Breast epithelium (tissue), 4 donors: ENCODE measurements at regions not wholly inside any gene's neighbourhood (a gene's known extent, or its start where the extent isn't known, plus 50 kb on each side); places are given as distances from the start of the nearest gene placed in this dataset.

Source experiments
- DNase-seq, 2 donors: peaks; one replicate each; pipeline ENCODE4 v3.0.0-alpha.2; 2019; ENCODE audit warnings: low spot score in 2 of 2
- H3K27ac ChIP-seq, 2 donors: fragments of 200-600 bp; sonication (generic) in 1 of 2; one replicate each; pipeline ENCODE4 v1.5.1; 2016 to 2019; ENCODE audit warnings: mild to moderate bottlenecking in 1 of 2
- H3K27me3 ChIP-seq, 2 donors: fragments of 200-600 bp; sonication (generic) in 1 of 2; one replicate each; pipeline versions ENCODE4 v1.5.1 to v1.6.0; 2017 to 2019; ENCODE audit warnings: control low read depth in 1 of 2, mild to moderate bottlenecking in 1 of 2
- H3K36me3 ChIP-seq: fragments of 200-600 bp; one replicate; pipeline ENCODE4 v1.5.1; 2019
- H3K4me1 ChIP-seq, 2 donors: fragments of 200-600 bp; sonication (generic); one replicate each; pipeline ENCODE4 v1.5.1; 2016 to 2019; ENCODE audit warnings: control low read depth in 1 of 2
- H3K4me3 ChIP-seq, 3 donors: fragments of 200-600 bp; sonication (generic); 1 replicate in 2 of 3; 2 replicates in 1 of 3; pipeline ENCODE4 v1.5.1; 2016 to 2019; ENCODE audit warnings: mild to moderate bottlenecking in 3 of 3, moderate library complexity in 2 of 3
- H3K9me3 ChIP-seq, 2 donors: fragments of 200-600 bp; sonication (generic) in 1 of 2; one replicate each; pipeline ENCODE4 v1.5.1; 2016 to 2019; ENCODE audit warnings: control low read depth in 1 of 2
- CTCF ChIP-seq, 3 donors: fragments of 450-650 bp; IDR thresholded peaks; one replicate each; pipeline ENCODE4 v1.5.1; 2016 to 2017; ENCODE audit warnings: antibody characterized with exemption in 3 of 3, mild to moderate bottlenecking in 3 of 3, moderate library complexity in 3 of 3
- POLR2A ChIP-seq: fragments of 450-650 bp; IDR thresholded peaks from one replicate; pipeline ENCODE4 v1.6.1; 2016; ENCODE audit warnings: antibody characterized with exemption, mild to moderate bottlenecking, moderate library complexity
- POLR2AphosphoS5 ChIP-seq, 3 donors: sonication (generic); formaldehyde crosslinking; IDR thresholded peaks; one replicate each; pipeline ENCODE4 v1.6.1; 2017; ENCODE audit warnings: antibody characterized with exemption in 3 of 3
- intact Hi-C: fragments of 100-400 bp; cut with DNase I; formaldehyde crosslinking; loops from one replicate; pipeline ENCODE4 v1.15.1; 2023; ENCODE audit warnings: low total_unique reads

DNA sequence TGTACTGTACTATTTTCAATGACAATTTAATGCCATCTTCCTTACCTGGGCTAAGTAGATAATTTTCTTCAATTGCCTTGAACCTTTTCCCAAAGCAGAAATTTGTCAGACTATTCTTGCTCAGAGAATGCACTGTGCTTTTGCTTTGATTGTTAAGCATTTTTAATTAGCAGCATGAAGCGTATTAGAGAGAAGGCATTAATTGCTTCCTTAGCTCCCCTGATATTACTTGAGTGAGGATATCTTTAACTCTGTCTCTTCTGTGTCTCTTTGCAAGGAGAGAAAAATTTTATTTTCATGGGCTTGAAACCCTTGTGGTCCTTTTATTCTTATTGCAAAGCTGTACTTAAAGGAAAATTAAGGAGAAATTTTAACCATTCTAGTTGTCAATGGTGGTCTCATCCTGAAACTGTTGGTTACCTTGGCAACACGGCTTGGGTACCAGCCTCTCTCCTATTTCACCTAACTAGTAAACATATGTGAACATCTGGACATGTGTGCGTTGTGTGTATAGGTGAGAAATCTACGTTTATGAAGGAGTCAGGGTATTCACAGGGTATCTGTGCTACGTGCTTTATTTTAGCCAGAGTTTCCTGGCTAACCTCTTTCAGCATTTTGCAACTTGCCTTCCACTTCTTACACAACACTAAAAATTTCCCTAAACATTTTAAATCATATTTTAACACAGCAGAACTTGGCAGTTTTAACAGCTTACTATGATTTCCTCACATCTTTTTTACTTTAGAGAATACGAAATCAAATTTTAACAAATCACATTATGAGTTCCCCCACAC, 225.5 kb downstream of the KLF5 start:
- Histone ChIP-seq H3K36me3 (no peaks in the 10 kb centered on the region), H3K27me3 (no peaks in the 10 kb centered on the region), H3K4me1 (no peaks in the 10 kb centered on the region), H3K4me3 (no peak overlapping the region), H3K27ac (no peak overlapping the region), H3K9me3 (no peaks in the 10 kb centered on the region)
- TF ChIP-seq POLR2AphosphoS5 (IDR thresholded peaks at IDR 0.05), result no peak
- no peak for TF ChIP-seq POLR2A
- TF ChIP-seq CTCF (IDR thresholded peaks at IDR 0.05), result no peak
- DNase-seq, result no peak
- intact Hi-C loops, result no loop called here

DNA sequence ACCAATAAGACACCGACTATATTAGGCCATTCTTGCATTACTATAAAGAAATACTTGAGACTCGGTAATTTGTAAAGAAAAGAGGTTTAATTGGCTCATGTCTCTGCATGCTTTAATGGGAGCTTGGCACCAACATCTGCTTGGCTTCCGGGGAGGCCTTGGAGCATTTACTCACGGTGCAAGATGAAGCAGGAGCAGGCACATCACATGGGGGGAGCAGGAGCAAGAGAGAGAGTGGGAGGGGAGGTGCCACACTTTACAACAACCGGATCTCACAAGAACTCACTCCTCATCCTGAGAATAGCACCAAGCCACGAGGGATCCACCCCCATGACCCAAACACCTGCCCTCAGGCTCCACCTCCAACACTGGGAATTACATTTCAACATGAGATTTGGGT, 224.8 kb downstream of the KLF5 start:
- H3K27me3 ChIP-seq, result no peaks in the 10 kb centered on the region
- no peak overlapping the region for H3K4me3 ChIP-seq
- intact Hi-C loops, result no loop called here
- H3K27ac ChIP-seq, result no peak overlapping the region
- H3K9me3 ChIP-seq, result no peaks in the 10 kb centered on the region
- H3K4me1 ChIP-seq, result no peaks in the 10 kb centered on the region
- no peaks in the 10 kb centered on the region for H3K36me3 ChIP-seq
- TF ChIP-seq CTCF (IDR thresholded peaks at IDR 0.05) (no peak), POLR2A (no peak), POLR2AphosphoS5 (IDR thresholded peaks at IDR 0.05) (no peak)
- DNase-seq, result no peak

DNA sequence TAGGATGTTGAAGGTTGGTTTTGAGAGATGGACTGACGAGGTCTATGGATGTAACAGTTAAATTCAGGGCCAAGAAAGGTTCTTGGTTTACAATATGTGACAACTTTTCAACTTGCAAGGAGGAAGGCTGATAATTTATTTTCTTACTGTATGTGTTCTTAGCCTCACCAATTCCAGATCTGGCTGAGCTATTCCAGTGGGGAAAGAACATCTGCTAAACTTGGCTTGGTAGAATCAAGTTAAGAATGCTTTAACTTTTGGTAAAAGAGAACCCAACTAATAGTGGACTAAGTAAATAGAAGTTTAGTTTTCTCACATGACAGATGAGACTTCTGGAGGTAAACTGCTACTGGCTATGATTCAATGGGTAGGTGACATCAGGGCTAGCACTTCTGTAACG, 222.9 kb downstream of the KLF5 start:
- no peaks in the 10 kb centered on the region for H3K9me3 ChIP-seq
- no peaks in the 10 kb centered on the region for H3K36me3 ChIP-seq
- H3K4me3 ChIP-seq, result no peak overlapping the region
- TF ChIP-seq CTCF (IDR thresholded peaks at IDR 0.05), result no peak
- TF ChIP-seq POLR2AphosphoS5 (IDR thresholded peaks at IDR 0.05), result no peak
- no peak for TF ChIP-seq POLR2A
- intact Hi-C loops, result no loop called here
- H3K27ac ChIP-seq, result no peak overlapping the region
- H3K27me3 ChIP-seq, result no peaks in the 10 kb centered on the region
- DNase-seq, result no peak
- H3K4me1 ChIP-seq, result no peaks in the 10 kb centered on the region

DNA sequence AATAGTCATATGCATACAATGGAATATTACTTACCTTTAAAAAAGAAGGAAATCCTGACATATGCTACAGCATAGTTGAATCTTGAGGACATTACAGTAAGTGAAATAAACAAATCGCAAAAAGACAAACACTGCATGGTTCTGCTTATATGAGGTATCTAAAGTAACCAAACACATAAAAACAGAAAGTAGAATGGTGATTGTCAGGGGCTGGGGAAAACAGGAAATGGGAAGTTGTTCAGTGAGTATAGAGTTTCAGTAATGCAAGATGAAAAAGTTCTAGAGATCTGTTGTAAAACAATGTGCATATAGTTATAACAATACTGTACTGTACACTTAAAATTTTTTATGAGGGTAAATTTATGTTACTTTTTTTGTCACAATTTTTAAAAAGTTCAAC, 219.4 kb downstream of the KLF5 start:
- H3K4me3 ChIP-seq, result no peak overlapping the region
- intact Hi-C loops, result no loop called here
- H3K27me3 ChIP-seq, result no peaks in the 10 kb centered on the region
- no peaks in the 10 kb centered on the region for H3K9me3 ChIP-seq
- H3K4me1 ChIP-seq, result no peaks in the 10 kb centered on the region
- no peak for DNase-seq
- no peaks in the 10 kb centered on the region for H3K36me3 ChIP-seq
- TF ChIP-seq POLR2A (no peak), POLR2AphosphoS5 (IDR thresholded peaks at IDR 0.05) (no peak), CTCF (IDR thresholded peaks at IDR 0.05) (no peak)
- no peak overlapping the region for H3K27ac ChIP-seq

DNA sequence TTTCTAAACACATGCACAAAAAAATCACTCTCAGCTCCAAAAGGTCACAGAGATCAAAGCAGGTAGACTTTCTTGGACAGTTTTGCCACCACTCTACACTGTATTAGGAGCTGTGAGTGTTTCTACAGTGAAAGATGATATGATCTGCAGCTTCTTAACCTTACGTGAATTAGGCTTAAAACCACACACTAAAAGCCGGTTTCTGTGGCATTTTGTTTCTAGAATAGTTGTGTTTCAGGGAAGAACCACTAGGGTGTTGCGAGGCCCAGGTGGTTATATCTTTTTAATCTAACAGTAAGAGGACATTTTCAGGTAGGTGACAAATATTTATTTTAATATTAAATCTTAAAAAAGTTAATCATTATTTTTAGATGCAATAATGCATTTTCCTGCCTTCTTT, 216.4 kb downstream of the KLF5 start:
- TF ChIP-seq CTCF (IDR thresholded peaks at IDR 0.05) (no peak), POLR2AphosphoS5 (IDR thresholded peaks at IDR 0.05) (no peak), POLR2A (no peak)
- intact Hi-C loops, result no loop called here
- no peaks in the 10 kb centered on the region for H3K9me3 ChIP-seq
- H3K27ac ChIP-seq, result no peak overlapping the region
- no peak overlapping the region for H3K4me3 ChIP-seq
- DNase-seq, result no peak
- no peaks in the 10 kb centered on the region for H3K4me1 ChIP-seq
- no peaks in the 10 kb centered on the region for H3K36me3 ChIP-seq
- H3K27me3 ChIP-seq, result no peaks in the 10 kb centered on the region
